ENCODE measurements at regions not wholly inside any gene's neighbourhood (a gene's known extent, or its start where the extent isn't known, plus 50 kb on each side); places are given as distances from the start of the nearest gene placed in this dataset.

- Histone ChIP-seq H3K4me3 (ENCODE audit: low read depth, low read length) (no peak overlapping the region), H3K4me1 (ENCODE audit: control insufficient read depth, insufficient read depth, low read length) (peaks cover 9% of the 10 kb centered on the region), H3K36me3 (ENCODE audit: control insufficient read depth in 2 of 2, insufficient read depth in 1 of 2, low read length in 2 of 2) (no peaks in the 10 kb centered on the region), H3K27ac (ENCODE audit: extremely low read depth, low read depth, low read length) (no peak overlapping the region), H3K9me3 (ENCODE audit: control insufficient read depth, insufficient read depth, low read depth, low read length) (no peaks in the 10 kb centered on the region)
- POLR2A ChIA-PET, result no interaction called here
- CTCF ChIA-PET, result no interaction called here
- TF ChIP-seq KLF10 (tag by site-specific recombination; IDR thresholded peaks at IDR 0.05), result peak; percentile 33; the same call in 1 of the 2 replicates
- TF ChIP-seq ZNF404 (tag by site-specific recombination; IDR thresholded peaks at IDR 0.05), result no peak
- peak; percentile 34; the same call in 1 of the 2 replicates for TF ChIP-seq ZNF335 (tag by site-specific recombination; conservative IDR thresholded peaks at IDR 0.05)
- TF ChIP-seq ZNF423 (tag by site-specific recombination; IDR thresholded peaks at IDR 0.05), result 0 out of 2 replicates have a peak, but pooled peaks have one; percentile 39
- no peak for TF ChIP-seq ZNF585B (tag by site-specific recombination; IDR thresholded peaks at IDR 0.05)
- TF ChIP-seq ZNF24 (tag by site-specific recombination; IDR thresholded peaks at IDR 0.05), result 0 out of 2 replicates have a peak, but pooled peaks have one; percentile 37
- TF ChIP-seq ZNF174 (tag by site-specific recombination; IDR thresholded peaks at IDR 0.05), result no peak
- TF ChIP-seq TSHZ1 (tag by site-specific recombination; IDR thresholded peaks at IDR 0.05; ENCODE audit: borderline replicate concordance), result 0 out of 2 replicates have a peak, but pooled peaks have one; percentile 45
- TF ChIP-seq ZNF114 (tag by site-specific recombination; IDR thresholded peaks at IDR 0.05), result no peak
- TF ChIP-seq KLF9 (tag by site-specific recombination; IDR thresholded peaks at IDR 0.05; ENCODE audit: low read depth), result no peak; the same call in 1 of the 2 replicates
- TF ChIP-seq ZBTB44 (tag by site-specific recombination; IDR thresholded peaks at IDR 0.05), result peak; percentile 89
- TF ChIP-seq ZNF248 (tag by site-specific recombination; IDR thresholded peaks at IDR 0.05), result no peak
- peak; percentile 76 for TF ChIP-seq FEZF1 (tag by site-specific recombination; IDR thresholded peaks at IDR 0.05)
- TF ChIP-seq ZNF513 (tag by site-specific recombination; IDR thresholded peaks at IDR 0.05), result no peak
- TF ChIP-seq ZNF558 (tag by site-specific recombination; IDR thresholded peaks at IDR 0.05), result 0 out of 2 replicates have a peak, but pooled peaks have one; percentile 15
- no peak for TF ChIP-seq ZNF768 (tag by site-specific recombination; IDR thresholded peaks at IDR 0.05)
- peak; percentile 67; the same call in 1 of the 2 replicates for TF ChIP-seq ZBTB17 (tag by site-specific recombination; IDR thresholded peaks at IDR 0.05)
- TF ChIP-seq ZNF26 (tag by site-specific recombination; IDR thresholded peaks at IDR 0.05), result no peak
- peak; percentile 54; the same call in 1 of the 2 replicates for TF ChIP-seq ZNF561 (tag by site-specific recombination; IDR thresholded peaks at IDR 0.05; ENCODE audit: borderline replicate concordance)
- no peak for TF ChIP-seq ZNF530 (tag by site-specific recombination; IDR thresholded peaks at IDR 0.05; ENCODE audit: low read depth)
- peak; percentile 56 for TF ChIP-seq ZIC2 (tag by site-specific recombination; IDR thresholded peaks at IDR 0.05)
- peak; percentile 94 for TF ChIP-seq PRDM6 (tag by site-specific recombination; IDR thresholded peaks at IDR 0.05)
- no peak for TF ChIP-seq ZNF610 (tag by site-specific recombination; IDR thresholded peaks at IDR 0.05; ENCODE audit: borderline replicate concordance)
- peak; percentile 47; the same call in 1 of the 2 replicates for TF ChIP-seq BCL11B (tag by site-specific recombination; IDR thresholded peaks at IDR 0.05; ENCODE audit: low read depth)
- no peak for TF ChIP-seq ZNF350 (tag by site-specific recombination; IDR thresholded peaks at IDR 0.05)
- peak; percentile 43; the same call in 1 of the 2 replicates for TF ChIP-seq ZNF580 (tag by site-specific recombination; IDR thresholded peaks at IDR 0.05)
- TF ChIP-seq ZFP37 (tag by site-specific recombination; IDR thresholded peaks at IDR 0.05), result no peak
- TF ChIP-seq ZNF354C (tag by site-specific recombination; IDR thresholded peaks at IDR 0.05; ENCODE audit: borderline replicate concordance, low read depth), result no peak
These were observed 176.2 kb downstream of the FOXO1 start for GRCh38 chr13:40490086-40490758.
